AG09309 (cell line): ENCODE measurements at regions not wholly inside any gene's neighbourhood (a gene's known extent, or its start where the extent isn't known, plus 50 kb on each side); places are given as distances from the start of the nearest gene placed in this dataset.
"Not testable (repeated sequence)": the region's sequence is repeated elsewhere in the genome, so short reads cannot be mapped to it uniquely, and the experiment has no call there.

Experiments
- DNase-seq: peaks from one replicate; pipeline ENCODE4 v3.0.0-alpha.2; 2010; ENCODE audit warnings: low read depth
- H3K4me3 ChIP-seq: 2 replicates; pipeline ENCODE4 v1.5.1; 2011; ENCODE audit warnings: mild to moderate bottlenecking, low read depth, low read length, moderate library complexity; ENCODE audit not compliant: control insufficient read depth
- TF ChIP-seq, protein P1 (sequence below): IDR thresholded peaks from 2 replicates; pipeline ENCODE4 v1.5.1; 2011; ENCODE audit warnings: mild to moderate bottlenecking, low read depth, low read length, inconsistent platforms; ENCODE audit not compliant: insufficient read depth, control insufficient read depth; ENCODE audit errors: missing control alignments

DNA sequence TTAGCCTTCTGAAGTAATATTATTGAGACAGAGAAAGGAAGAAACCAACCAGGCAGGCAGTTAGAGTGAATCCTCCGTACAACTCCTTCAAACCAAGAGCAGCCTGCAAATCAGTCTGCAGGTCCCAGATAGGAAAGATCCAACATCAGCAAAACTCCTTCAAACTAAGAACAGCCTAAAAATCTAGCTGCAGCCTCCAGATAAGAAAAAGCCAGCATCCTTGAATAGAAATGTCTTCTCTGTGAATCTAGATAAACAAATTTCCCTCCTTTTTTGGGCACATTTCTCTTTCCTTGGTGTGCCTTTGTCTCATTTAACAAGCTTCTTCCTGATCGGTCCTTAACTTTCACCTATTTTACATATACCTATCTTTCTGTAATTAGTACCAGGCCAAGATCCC lies 1004.6 kb upstream of the TMEFF2 start:
- TF ChIP-seq, protein P1, sequence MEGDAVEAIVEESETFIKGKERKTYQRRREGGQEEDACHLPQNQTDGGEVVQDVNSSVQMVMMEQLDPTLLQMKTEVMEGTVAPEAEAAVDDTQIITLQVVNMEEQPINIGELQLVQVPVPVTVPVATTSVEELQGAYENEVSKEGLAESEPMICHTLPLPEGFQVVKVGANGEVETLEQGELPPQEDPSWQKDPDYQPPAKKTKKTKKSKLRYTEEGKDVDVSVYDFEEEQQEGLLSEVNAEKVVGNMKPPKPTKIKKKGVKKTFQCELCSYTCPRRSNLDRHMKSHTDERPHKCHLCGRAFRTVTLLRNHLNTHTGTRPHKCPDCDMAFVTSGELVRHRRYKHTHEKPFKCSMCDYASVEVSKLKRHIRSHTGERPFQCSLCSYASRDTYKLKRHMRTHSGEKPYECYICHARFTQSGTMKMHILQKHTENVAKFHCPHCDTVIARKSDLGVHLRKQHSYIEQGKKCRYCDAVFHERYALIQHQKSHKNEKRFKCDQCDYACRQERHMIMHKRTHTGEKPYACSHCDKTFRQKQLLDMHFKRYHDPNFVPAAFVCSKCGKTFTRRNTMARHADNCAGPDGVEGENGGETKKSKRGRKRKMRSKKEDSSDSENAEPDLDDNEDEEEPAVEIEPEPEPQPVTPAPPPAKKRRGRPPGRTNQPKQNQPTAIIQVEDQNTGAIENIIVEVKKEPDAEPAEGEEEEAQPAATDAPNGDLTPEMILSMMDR = no peak
- H3K4me3 ChIP-seq = no peak overlapping the region
- DNase-seq = no peak

DNA sequence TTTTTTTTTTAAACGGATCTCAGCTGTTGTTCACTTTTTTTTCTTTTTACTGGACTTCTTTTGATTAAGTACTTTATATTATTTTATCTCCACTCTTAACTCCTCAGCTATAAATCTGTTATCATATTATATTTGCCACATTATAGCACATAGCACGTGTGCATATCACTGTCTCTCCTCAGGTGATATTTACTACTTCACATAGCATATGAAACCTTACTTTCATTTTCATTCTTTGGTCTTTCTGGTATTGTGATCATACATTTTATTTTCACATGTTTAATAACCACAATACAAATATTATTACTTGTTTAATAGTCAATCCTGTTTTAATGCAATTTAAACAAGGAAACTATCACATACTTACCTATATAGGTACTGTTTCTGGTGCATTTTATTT lies 993.1 kb upstream of the TMEFF2 start:
- no peak for DNase-seq
- TF ChIP-seq, protein P1 = no peak

DNA sequence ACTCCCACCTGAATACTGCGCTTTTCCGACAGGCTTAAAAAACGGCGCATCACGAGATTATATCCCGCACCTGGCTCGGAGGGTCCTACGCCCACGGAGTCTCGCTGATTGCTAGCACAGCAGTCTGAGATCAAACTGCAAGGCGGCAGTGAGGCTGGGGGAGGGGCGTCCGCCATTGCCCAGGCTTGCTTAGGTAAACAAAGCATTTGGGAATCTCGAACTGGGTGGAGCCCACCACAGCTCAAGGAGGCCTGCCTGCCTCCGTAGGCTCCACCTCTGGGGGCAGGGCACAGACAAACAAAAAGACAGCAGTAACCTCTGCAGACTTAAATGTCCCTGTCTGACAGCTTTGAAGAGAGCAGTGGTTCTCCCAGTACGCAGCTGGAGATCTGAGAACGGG lies 976.2 kb upstream of the TMEFF2 start:
- not testable (repeated sequence) for H3K4me3 ChIP-seq, DNase-seq

More for the DNA sequence above, 993.1 kb upstream of the TMEFF2 start:
- no peak overlapping the region for H3K4me3 ChIP-seq

DNA sequence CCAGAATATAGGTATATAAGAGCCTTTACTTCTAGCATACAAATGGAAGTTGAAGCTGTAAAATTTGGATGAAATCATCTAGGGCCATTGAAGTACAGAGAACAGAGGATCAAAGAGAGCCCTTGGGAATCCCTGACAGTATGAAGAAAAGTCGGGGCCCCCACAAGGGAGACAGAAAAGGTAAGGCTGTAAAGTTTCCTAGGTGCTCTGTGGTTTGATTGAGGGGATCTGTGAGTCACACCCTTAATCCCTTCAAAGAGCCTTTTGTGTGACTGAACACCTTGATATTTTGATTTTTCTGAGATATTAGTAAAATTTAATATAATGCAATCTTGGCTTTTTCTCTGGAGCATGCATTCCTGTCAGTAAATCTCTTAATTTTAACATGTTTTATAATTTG lies 961.7 kb upstream of the TMEFF2 start:
- H3K4me3 ChIP-seq = no peak overlapping the region
- DNase-seq = no peak
- TF ChIP-seq, protein P1 = no peak

DNA sequence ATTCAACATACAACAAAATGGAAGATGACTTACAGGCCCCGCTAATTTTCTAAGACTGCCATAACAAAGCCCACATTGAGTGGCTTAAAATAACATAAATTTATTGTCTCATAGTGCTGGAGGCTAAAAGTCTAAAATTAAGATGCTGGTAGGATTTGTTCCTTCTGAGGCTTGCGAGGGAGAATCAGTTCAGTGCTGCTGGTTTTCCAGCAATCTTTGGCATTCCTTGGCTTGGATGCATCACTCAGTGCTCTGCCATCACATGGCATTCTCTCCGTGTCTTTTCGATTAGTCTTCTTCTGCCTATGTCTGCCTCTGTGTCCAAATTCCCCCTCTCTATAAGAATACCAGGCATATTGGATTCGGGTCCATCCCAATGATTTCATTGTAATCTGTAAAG lies 959.3 kb upstream of the TMEFF2 start:
- no peak overlapping the region for H3K4me3 ChIP-seq
- TF ChIP-seq, protein P1 = no peak
- DNase-seq = no peak

DNA sequence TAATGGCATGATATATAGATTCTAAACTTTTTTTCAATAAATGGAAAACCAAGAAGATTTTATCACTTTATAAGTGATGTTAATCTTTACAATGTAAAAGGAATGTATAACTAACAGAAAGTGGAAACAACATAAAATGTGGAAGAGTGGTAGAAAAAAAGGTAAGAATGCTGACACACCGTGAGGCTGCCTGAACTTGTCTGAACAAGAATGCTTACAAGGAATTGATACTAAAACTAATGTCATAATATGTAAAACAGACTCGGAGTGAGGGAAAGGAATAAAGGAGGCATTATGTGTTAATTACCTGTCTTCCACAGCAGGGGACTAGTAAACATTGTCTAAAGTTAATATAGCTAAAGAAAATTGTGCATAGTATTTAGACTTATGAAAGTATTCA lies 958.8 kb upstream of the TMEFF2 start:
- TF ChIP-seq, protein P1 = no peak
- no peak for DNase-seq
- no peak overlapping the region for H3K4me3 ChIP-seq

DNA sequence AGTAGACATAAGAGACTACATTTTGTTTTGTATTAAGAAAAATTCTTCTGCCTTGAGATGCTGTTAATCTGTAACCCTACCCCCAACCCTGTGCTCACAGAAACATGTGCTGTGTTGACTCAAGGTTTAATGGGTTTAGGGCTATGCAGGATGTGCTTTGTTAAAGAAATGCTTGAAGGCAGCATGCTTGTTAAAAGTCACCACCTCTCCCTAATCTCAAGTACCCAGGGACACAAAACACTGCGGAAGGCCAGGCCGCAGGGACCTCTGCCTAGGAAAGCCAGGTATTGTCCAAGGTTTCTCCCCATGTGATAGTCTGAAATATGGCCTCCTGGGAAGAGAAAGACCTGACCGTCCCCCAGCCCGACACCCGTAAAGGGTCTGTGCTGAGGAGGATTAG lies 947.7 kb upstream of the TMEFF2 start:
- not testable (repeated sequence) for H3K4me3 ChIP-seq

DNA sequence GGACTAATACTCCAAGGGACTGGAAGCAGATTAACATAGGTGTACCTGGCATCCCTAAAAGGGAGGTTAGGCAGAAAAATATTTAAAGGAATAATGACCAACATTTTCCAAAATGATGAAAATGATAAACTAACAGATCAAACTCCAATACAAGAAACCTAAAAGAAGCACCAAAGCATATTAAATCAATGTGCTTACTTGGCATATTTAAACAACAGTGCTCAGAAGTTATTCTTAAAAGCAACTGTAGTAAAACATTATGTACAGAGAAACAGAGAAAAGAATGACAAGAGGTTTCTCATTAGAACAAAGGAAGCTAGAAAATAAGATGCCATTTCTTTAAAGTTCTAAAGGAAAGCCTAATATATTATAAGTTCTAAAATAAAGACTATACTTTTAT lies 947.3 kb upstream of the TMEFF2 start:
- H3K4me3 ChIP-seq = no peak overlapping the region
- no peak for DNase-seq
- TF ChIP-seq, protein P1 = no peak

More for the DNA sequence above, 947.7 kb upstream of the TMEFF2 start:
- DNase-seq = not testable (repeated sequence)

DNA sequence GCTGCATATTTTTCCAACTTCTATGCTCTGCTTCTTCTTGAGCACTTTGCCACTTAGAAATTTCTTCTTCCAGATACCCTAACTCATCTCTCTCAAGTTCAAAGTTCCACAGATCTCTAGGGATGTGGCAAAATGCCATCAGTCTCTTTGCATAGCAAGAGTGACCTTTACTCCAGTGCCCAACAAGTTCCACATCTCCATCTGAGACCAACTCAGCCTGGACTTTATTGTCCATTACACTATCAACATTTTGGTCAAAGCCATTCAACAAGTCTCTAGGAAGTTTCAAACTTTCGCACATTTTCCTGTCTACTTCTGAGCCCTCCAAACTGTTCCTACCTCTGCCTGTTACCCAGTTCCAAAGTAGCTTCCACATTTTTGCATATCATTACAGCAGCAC lies 946.2 kb upstream of the TMEFF2 start:
- H3K4me3 ChIP-seq, DNase-seq: not testable (repeated sequence)
